ENCODE measurements at regions not wholly inside any gene's neighbourhood (a gene's known extent, or its start where the extent isn't known, plus 50 kb on each side); places are given as distances from the start of the nearest gene placed in this dataset.

DNA sequence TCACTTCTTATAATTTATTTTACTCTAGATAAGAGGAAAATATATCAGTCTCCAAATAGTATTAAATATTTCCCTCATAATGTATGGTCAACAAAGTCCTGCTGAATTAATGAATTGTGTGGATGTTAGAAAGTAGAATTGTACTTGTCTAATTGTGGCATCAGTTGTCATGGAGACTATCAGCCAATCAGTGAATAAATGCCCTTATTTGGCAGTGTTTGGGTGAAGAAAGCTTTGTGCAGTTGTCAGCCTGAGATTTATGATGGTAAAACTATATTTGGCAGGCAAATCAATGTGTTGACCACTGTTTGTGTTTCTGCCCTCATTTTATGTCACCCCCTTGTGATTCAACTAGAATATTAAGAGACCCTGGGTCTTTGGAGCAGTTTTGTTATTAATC, 293.6 kb upstream of the MDFIC2 start:
- TF ChIP-seq, protein P1, sequence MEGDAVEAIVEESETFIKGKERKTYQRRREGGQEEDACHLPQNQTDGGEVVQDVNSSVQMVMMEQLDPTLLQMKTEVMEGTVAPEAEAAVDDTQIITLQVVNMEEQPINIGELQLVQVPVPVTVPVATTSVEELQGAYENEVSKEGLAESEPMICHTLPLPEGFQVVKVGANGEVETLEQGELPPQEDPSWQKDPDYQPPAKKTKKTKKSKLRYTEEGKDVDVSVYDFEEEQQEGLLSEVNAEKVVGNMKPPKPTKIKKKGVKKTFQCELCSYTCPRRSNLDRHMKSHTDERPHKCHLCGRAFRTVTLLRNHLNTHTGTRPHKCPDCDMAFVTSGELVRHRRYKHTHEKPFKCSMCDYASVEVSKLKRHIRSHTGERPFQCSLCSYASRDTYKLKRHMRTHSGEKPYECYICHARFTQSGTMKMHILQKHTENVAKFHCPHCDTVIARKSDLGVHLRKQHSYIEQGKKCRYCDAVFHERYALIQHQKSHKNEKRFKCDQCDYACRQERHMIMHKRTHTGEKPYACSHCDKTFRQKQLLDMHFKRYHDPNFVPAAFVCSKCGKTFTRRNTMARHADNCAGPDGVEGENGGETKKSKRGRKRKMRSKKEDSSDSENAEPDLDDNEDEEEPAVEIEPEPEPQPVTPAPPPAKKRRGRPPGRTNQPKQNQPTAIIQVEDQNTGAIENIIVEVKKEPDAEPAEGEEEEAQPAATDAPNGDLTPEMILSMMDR (IDR thresholded peaks at IDR 0.05; ENCODE audit: unreplicated experiment in 3 of 3): no peak
- Mint-ChIP-seq H3K27me3 (ENCODE audit: low read depth) (peaks cover 1% of the 10 kb centered on the region), H3K4me3 (no peak overlapping the region), H3K9me3 (no peaks in the 10 kb centered on the region), H3K27ac (no peak overlapping the region), H3K36me3 (ENCODE audit: low read depth) (no peaks in the 10 kb centered on the region), H3K4me1 (peaks cover 3% of the 10 kb centered on the region)

DNA sequence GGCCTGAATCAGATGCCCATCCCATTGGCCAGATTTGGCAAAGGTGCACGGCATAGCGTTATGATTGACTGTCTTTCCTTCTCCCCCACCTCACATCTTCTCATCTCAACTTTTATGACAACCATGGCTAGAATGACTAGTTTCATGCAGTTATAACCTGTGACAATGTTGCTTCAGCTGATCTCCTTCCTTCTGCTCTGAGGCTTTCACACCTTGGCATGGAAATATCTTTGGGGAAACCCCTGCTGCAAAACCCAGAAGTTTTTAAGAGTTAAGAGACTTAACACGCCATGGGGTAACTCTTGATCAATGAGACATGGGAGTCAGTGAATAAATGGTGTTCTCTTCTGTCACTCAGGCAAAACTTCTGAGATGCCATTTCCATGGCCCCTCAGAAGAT, 290.7 kb upstream of the MDFIC2 start:
- no peaks in the 10 kb centered on the region for H3K9me3 Mint-ChIP-seq
- peaks cover 3% of the 10 kb centered on the region for H3K4me1 Mint-ChIP-seq
- TF ChIP-seq, protein P1 (IDR thresholded peaks at IDR 0.05; ENCODE audit: unreplicated experiment in 3 of 3): no peak
- no peaks in the 10 kb centered on the region for H3K27me3 Mint-ChIP-seq (ENCODE audit: low read depth)
- no peak overlapping the region for H3K4me3 Mint-ChIP-seq
- no peaks in the 10 kb centered on the region for H3K36me3 Mint-ChIP-seq (ENCODE audit: low read depth)
- H3K27ac Mint-ChIP-seq: no peak overlapping the region

DNA sequence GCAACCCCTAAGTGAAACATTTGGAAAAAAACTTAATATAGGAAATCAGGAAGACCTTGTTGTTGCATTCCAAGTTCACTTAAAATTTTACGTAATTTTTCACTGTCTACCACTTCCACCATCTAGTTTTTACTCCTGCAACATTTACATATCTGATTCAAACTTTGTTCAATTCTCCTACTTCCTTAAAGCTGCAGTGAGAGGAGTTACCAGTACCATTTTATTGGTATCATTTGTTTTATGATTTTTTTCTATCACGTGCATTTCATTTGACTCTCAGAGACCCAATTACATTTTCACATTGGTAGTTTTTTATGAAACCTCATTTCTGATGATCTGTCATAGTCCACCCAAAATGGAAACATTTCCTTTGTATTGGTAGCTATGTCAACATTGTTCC, 284.9 kb upstream of the MDFIC2 start:
- no peaks in the 10 kb centered on the region for H3K9me3 Mint-ChIP-seq

GRCh38 chr3:70583682-70584081, 271.2 kb upstream of the MDFIC2 start:
- TF ChIP-seq, protein P1 (IDR thresholded peaks at IDR 0.05; ENCODE audit: unreplicated experiment in 3 of 3): no peak
- H3K9me3 Mint-ChIP-seq: no peaks in the 10 kb centered on the region
- no peak overlapping the region for H3K4me3 Mint-ChIP-seq
- peaks cover 4% of the 10 kb centered on the region for H3K27me3 Mint-ChIP-seq (ENCODE audit: low read depth)
- no peaks in the 10 kb centered on the region for H3K4me1 Mint-ChIP-seq
- H3K27ac Mint-ChIP-seq: no peak overlapping the region
- H3K36me3 Mint-ChIP-seq (ENCODE audit: low read depth): no peaks in the 10 kb centered on the region

More for the DNA sequence above, 284.9 kb upstream of the MDFIC2 start:
- Mint-ChIP-seq H3K27ac (no peak overlapping the region), H3K4me3 (no peak overlapping the region), H3K4me1 (peaks cover 2% of the 10 kb centered on the region), H3K36me3 (ENCODE audit: low read depth) (no peaks in the 10 kb centered on the region), H3K27me3 (ENCODE audit: low read depth) (no peaks in the 10 kb centered on the region)
- TF ChIP-seq, protein P1 (IDR thresholded peaks at IDR 0.05; ENCODE audit: unreplicated experiment in 3 of 3): no peak

- H3K9me3 Mint-ChIP-seq: no peaks in the 10 kb centered on the region
- no peak overlapping the region for H3K27ac Mint-ChIP-seq
- TF ChIP-seq, protein P1 (IDR thresholded peaks at IDR 0.05; ENCODE audit: unreplicated experiment in 3 of 3): no peak
- no peak overlapping the region for H3K4me3 Mint-ChIP-seq
- peaks cover 4% of the 10 kb centered on the region for H3K27me3 Mint-ChIP-seq (ENCODE audit: low read depth)
- no peaks in the 10 kb centered on the region for H3K36me3 Mint-ChIP-seq (ENCODE audit: low read depth)
- no peaks in the 10 kb centered on the region for H3K4me1 Mint-ChIP-seq
Measured at GRCh38 chr3:70582803-70583202, 270.4 kb upstream of the MDFIC2 start.

GRCh38 chr3:70580021-70580420, 267.6 kb upstream of the MDFIC2 start:
- Mint-ChIP-seq H3K27ac (no peak overlapping the region), H3K4me1 (no peaks in the 10 kb centered on the region), H3K36me3 (ENCODE audit: low read depth) (no peaks in the 10 kb centered on the region), H3K9me3 (peaks cover 4% of the 10 kb centered on the region), H3K27me3 (ENCODE audit: low read depth) (peaks cover 4% of the 10 kb centered on the region), H3K4me3 (no peak overlapping the region)
- TF ChIP-seq, protein P1 (IDR thresholded peaks at IDR 0.05; ENCODE audit: unreplicated experiment in 3 of 3): no peak
